Activated naive CD4-positive, alpha-beta T cell treated with anti-CD3 and anti-CD28 coated beads, Interleukin-2, amount 10 ng/mL, durations not matched to agents 7 days and 5 days (primary cell): ENCODE measurements at regions not wholly inside any gene's neighbourhood (a gene's known extent, or its start where the extent isn't known, plus 50 kb on each side); places are given as distances from the start of the nearest gene placed in this dataset.
"Not testable (repeated sequence)": the region's sequence is repeated elsewhere in the genome, so short reads cannot be mapped to it uniquely, and the experiment has no call there.

Source experiments
- CTCF ChIA-PET: fragments of 350-600 bp; sonication (Branson Sonifier 250); formaldehyde crosslinking; loops from one replicate; lab custom pipeline; 2021; ENCODE audit warnings: antibody characterized with exemption; lab: Charles Lee
- DNase-seq: peaks from one replicate; pipeline ENCODE4 v3.0.0-alpha.2; 2020
- H3K27ac Mint-ChIP-seq: one replicate; pipeline ENCODE4 v1.8.0; 2021; ENCODE audit warnings: mild to moderate bottlenecking, moderate library complexity, mixed read lengths
- H3K27me3 Mint-ChIP-seq: one replicate; pipeline ENCODE4 v1.8.0; 2021; ENCODE audit warnings: mild to moderate bottlenecking, mixed read lengths
- H3K36me3 Mint-ChIP-seq: one replicate; pipeline ENCODE4 v1.8.0; 2021; ENCODE audit warnings: mixed read lengths
- H3K4me1 Mint-ChIP-seq: one replicate; pipeline ENCODE4 v1.8.0; 2021; ENCODE audit warnings: mixed read lengths
- H3K4me3 Mint-ChIP-seq: one replicate; pipeline ENCODE4 v1.8.0; 2021; ENCODE audit warnings: mild to moderate bottlenecking, moderate library complexity, mixed read lengths
- H3K9me3 Mint-ChIP-seq: one replicate; pipeline ENCODE4 v1.8.0; 2021; ENCODE audit warnings: mixed read lengths

GRCh38 chr1:191350938-191351337 is 807.3 kb upstream of the RGS18 start:
- CTCF ChIA-PET: no interaction called here
- no peak overlapping the region for H3K27ac Mint-ChIP-seq
- no peaks in the 10 kb centered on the region for H3K36me3 Mint-ChIP-seq
- H3K4me1 Mint-ChIP-seq: no peaks in the 10 kb centered on the region
- H3K27me3 Mint-ChIP-seq: no peaks in the 10 kb centered on the region
- DNase-seq: no peak
- H3K9me3 Mint-ChIP-seq: peaks cover 8% of the 10 kb centered on the region
- no peak overlapping the region for H3K4me3 Mint-ChIP-seq

GRCh38 chr1:191358724-191359123 is 799.5 kb upstream of the RGS18 start:
- no peak overlapping the region for H3K4me3 Mint-ChIP-seq
- peaks cover 7% of the 10 kb centered on the region for H3K9me3 Mint-ChIP-seq
- no peaks in the 10 kb centered on the region for H3K36me3 Mint-ChIP-seq
- H3K27me3 Mint-ChIP-seq: no peaks in the 10 kb centered on the region
- H3K4me1 Mint-ChIP-seq: no peaks in the 10 kb centered on the region
- H3K27ac Mint-ChIP-seq: no peak overlapping the region
- CTCF ChIA-PET: no interaction called here
- DNase-seq: no peak

GRCh38 chr1:191366686-191367085 is 791.6 kb upstream of the RGS18 start:
- Mint-ChIP-seq H3K27me3 (no peaks in the 10 kb centered on the region), H3K4me3 (no peak overlapping the region), H3K36me3 (no peaks in the 10 kb centered on the region), H3K4me1 (no peaks in the 10 kb centered on the region), H3K27ac (no peak overlapping the region), H3K9me3 (peaks cover 11% of the 10 kb centered on the region)
- no peak for DNase-seq
- CTCF ChIA-PET: no interaction called here

DNA sequence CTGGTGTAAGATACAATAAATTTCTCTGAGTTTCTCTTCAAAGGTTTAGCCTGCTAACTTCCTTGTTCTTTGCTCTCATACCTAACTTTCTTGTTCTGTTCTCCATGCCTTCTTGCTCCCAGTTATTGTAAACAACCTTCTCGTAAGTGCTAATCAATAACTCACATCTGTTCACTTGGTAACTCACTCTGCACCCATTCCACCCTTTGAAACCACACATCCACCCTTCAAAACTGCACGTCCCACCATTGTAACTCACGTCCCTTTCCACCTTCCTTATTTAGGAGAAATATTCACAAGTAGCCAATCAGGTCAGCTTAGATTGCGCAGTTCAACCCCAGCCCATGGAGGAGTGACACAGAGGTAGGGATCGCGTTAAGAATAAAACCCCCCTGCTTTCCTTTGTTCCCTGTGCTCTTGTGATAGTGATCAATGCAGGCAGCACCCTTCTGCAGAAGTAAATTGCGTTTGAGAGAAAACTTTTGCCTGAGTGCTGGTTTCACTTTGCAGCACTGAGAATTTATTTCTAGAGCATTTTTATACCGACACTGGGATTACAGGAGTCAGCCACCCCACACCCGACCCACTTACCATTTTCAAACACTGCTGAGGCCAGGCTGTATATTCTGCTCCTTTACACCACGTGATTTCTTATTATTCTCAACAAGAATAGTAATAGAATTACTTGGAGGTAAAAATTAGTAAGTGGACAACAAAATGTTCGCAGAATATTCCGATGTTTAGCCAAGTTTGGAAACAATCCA is 789.2 kb upstream of the RGS18 start:
- H3K27me3 Mint-ChIP-seq: no peaks in the 10 kb centered on the region
- no peak for DNase-seq
- peaks cover 9% of the 10 kb centered on the region for H3K9me3 Mint-ChIP-seq
- H3K36me3 Mint-ChIP-seq: no peaks in the 10 kb centered on the region
- H3K4me1 Mint-ChIP-seq: no peaks in the 10 kb centered on the region
- CTCF ChIA-PET: no interaction called here
- H3K4me3 Mint-ChIP-seq: no peak overlapping the region
- no peak overlapping the region for H3K27ac Mint-ChIP-seq

DNA sequence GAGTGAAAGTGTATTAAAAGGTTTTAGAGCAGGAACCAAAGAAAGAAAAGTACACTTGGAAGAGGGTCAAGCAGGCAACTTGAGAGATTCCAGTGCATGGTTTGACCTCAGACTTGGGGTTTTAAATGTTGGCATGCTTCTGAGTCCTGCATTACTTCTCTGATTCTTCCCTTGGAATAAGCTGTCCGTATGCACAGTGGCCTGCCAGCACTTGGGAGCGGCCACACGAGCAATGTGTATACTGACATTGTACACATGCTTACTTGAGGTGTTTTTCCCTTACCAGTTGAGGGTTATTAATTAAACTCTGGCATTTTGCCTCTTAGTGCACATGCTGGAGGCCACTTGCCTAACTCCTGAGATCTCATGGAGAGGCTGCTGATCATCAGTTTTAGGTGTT is 786.6 kb upstream of the RGS18 start:
- Mint-ChIP-seq H3K4me1 (no peaks in the 10 kb centered on the region), H3K27me3 (no peaks in the 10 kb centered on the region), H3K4me3 (no peak overlapping the region), H3K27ac (no peak overlapping the region), H3K36me3 (no peaks in the 10 kb centered on the region), H3K9me3 (peaks cover 18% of the 10 kb centered on the region)
- no peak for DNase-seq
- CTCF ChIA-PET: no interaction called here

DNA sequence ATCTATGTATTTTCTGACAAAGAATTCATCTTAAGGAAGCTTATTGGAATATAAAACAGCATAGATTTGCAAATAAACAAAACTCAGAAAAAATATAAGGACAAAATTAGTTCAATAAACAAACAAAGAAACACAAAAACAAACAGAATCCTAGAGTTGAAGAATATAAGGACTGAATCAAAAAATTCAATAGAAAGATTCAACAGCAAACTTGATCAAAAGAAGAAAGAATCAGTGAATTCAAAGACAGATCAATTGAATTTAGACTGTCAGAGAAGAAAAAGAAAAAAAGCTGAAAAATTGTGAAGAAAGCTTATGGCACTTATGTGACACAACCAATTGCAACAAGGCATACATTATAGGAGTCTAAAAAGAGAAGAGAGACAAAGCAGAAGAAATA is 770.0 kb upstream of the RGS18 start:
- Mint-ChIP-seq H3K4me3 (no peak overlapping the region), H3K4me1 (no peaks in the 10 kb centered on the region), H3K36me3 (no peaks in the 10 kb centered on the region), H3K27me3 (no peaks in the 10 kb centered on the region), H3K9me3 (peaks cover 12% of the 10 kb centered on the region), H3K27ac (no peak overlapping the region)
- DNase-seq: no peak
- CTCF ChIA-PET: no interaction called here

DNA sequence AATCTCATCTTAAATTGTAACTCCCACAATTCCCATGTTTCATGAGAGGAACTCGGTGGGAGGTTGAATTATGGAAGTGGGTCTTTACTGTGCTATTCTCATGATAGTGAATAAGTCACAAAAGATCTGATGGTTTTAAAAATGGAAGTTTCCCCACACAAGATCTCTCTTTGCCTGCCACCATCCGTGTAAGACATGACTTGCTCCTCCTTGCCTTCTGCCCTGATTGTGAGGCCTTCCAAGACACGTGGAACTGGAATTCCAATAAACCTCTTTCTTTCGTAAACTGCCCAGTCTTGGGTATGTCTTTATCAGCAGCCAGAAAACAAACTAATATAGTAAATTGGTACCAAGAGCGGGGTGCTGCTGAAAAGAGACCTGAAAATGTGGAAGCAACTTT is 761.6 kb upstream of the RGS18 start:
- DNase-seq: no peak
- CTCF ChIA-PET: no interaction called here
- H3K9me3 Mint-ChIP-seq: peaks cover 14% of the 10 kb centered on the region
- H3K4me3 Mint-ChIP-seq: no peak overlapping the region
- no peak overlapping the region for H3K27ac Mint-ChIP-seq
- H3K27me3 Mint-ChIP-seq: no peaks in the 10 kb centered on the region
- no peaks in the 10 kb centered on the region for H3K36me3 Mint-ChIP-seq
- H3K4me1 Mint-ChIP-seq: no peaks in the 10 kb centered on the region

- Mint-ChIP-seq H3K36me3 (no peaks in the 10 kb centered on the region), H3K27me3 (no peaks in the 10 kb centered on the region), H3K9me3 (peaks cover 17% of the 10 kb centered on the region), H3K4me1 (no peaks in the 10 kb centered on the region), H3K4me3 (no peak overlapping the region), H3K27ac (no peak overlapping the region)
- CTCF ChIA-PET: no interaction called here
- no peak for DNase-seq
Observed at GRCh38 chr1:191398551-191398950, 759.7 kb upstream of the RGS18 start.

- Mint-ChIP-seq H3K4me3 (no peak overlapping the region), H3K27me3 (no peaks in the 10 kb centered on the region)
Observed at GRCh38 chr1:191405417-191405816, 752.8 kb upstream of the RGS18 start.

GRCh38 chr1:191414981-191415640 is 743.2 kb upstream of the RGS18 start:
- DNase-seq: no peak
- Mint-ChIP-seq H3K9me3 (no peaks in the 10 kb centered on the region), H3K36me3 (no peaks in the 10 kb centered on the region), H3K27me3 (no peaks in the 10 kb centered on the region), H3K4me3 (no peak overlapping the region), H3K4me1 (no peaks in the 10 kb centered on the region), H3K27ac (no peak overlapping the region)
- CTCF ChIA-PET: no interaction called here

More at GRCh38 chr1:191405417-191405816, 752.8 kb upstream of the RGS18 start:
- Mint-ChIP-seq H3K36me3 (no peaks in the 10 kb centered on the region), H3K27ac (no peak overlapping the region), H3K9me3 (peaks cover 3% of the 10 kb centered on the region), H3K4me1 (no peaks in the 10 kb centered on the region)
- no peak for DNase-seq
- CTCF ChIA-PET: no interaction called here

DNA sequence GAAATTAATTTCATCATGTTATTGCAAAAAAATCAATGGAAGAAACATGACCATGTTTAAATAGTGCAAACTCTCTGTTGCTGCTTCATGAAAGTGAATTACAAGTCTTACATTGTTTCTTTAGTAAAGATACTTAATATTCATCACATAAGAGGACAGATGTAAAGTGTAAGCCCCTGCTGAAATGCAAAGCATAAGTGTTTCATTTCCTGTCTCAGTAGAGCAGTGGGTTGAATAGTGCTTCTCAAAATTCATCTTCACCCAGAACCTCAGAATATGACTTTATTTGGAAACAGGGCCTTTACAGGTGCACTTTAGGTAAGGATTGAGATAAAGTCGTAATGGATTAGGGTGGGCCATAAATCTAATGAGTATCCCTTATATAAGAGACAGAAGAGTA is 738.4 kb upstream of the RGS18 start:
- no peak for DNase-seq
- Mint-ChIP-seq H3K4me1 (no peaks in the 10 kb centered on the region), H3K9me3 (peaks cover 2% of the 10 kb centered on the region), H3K27me3 (no peaks in the 10 kb centered on the region), H3K27ac (no peak overlapping the region), H3K4me3 (no peak overlapping the region), H3K36me3 (no peaks in the 10 kb centered on the region)
- CTCF ChIA-PET: no interaction called here

DNA sequence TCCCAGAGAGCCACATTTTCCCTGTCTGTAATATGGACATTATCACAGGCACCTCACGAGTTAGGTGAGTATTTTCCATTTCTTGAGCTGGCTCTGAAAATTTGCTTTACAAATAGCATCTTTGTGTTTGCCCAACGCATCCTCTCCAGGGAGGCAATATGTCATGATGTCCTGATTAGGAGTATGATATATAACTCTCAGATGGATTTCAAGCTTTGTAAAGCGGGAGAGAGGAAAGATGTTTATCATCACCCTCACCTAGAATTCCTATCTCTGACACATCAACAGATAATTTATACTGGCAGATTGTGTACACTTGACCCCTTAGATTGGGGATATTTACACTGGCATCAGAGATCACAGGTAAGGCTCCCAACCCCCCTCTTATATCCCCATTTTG is 730.7 kb upstream of the RGS18 start:
- Mint-ChIP-seq H3K9me3 (peaks cover 7% of the 10 kb centered on the region), H3K4me1 (no peaks in the 10 kb centered on the region), H3K27me3 (no peaks in the 10 kb centered on the region), H3K27ac (no peak overlapping the region), H3K4me3 (no peak overlapping the region), H3K36me3 (no peaks in the 10 kb centered on the region)
- CTCF ChIA-PET: no interaction called here
- no peak for DNase-seq

- H3K4me3 Mint-ChIP-seq: no peak overlapping the region
- H3K4me1 Mint-ChIP-seq: no peaks in the 10 kb centered on the region
- no peaks in the 10 kb centered on the region for H3K36me3 Mint-ChIP-seq
- CTCF ChIA-PET: no interaction called here
- H3K9me3 Mint-ChIP-seq: peaks cover 13% of the 10 kb centered on the region
- no peak overlapping the region for H3K27ac Mint-ChIP-seq
- no peak for DNase-seq
- H3K27me3 Mint-ChIP-seq: no peaks in the 10 kb centered on the region
Observed at GRCh38 chr1:191432817-191433216, 725.4 kb upstream of the RGS18 start.

- H3K4me3 Mint-ChIP-seq: no peak overlapping the region
- H3K4me1 Mint-ChIP-seq: no peaks in the 10 kb centered on the region
- no peaks in the 10 kb centered on the region for H3K27me3 Mint-ChIP-seq
- no peak for DNase-seq
- CTCF ChIA-PET: no interaction called here
- peaks cover 16% of the 10 kb centered on the region for H3K9me3 Mint-ChIP-seq
- H3K27ac Mint-ChIP-seq: no peak overlapping the region
- H3K36me3 Mint-ChIP-seq: no peaks in the 10 kb centered on the region
Observed at GRCh38 chr1:191438979-191439378, 719.3 kb upstream of the RGS18 start.

- H3K4me1 Mint-ChIP-seq, H3K27me3 Mint-ChIP-seq, CTCF ChIA-PET, H3K36me3 Mint-ChIP-seq, H3K27ac Mint-ChIP-seq, H3K4me3 Mint-ChIP-seq, DNase-seq: not testable (repeated sequence)
- H3K9me3 Mint-ChIP-seq: peaks cover 19% of the 10 kb centered on the region
Observed at GRCh38 chr1:191448279-191448678, 710.0 kb upstream of the RGS18 start.
